ENCODE measurements at regions not wholly inside any gene's neighbourhood (a gene's known extent, or its start where the extent isn't known, plus 50 kb on each side); places are given as distances from the start of the nearest gene placed in this dataset.

- Histone ChIP-seq H4K20me1 (ENCODE audit: insufficient read depth, low read depth, low read length) (no peaks in the 10 kb centered on the region), H3K9me3 (ENCODE audit: low read length) (0 out of 2 replicates have a peak, but pooled peaks cover 3% of the 10 kb centered on the region), H3K4me2 (ENCODE audit: low read depth, low read length, poor library complexity, severe bottlenecking) (no peak overlapping the region), H3K9me2 (replicated peaks; ENCODE audit: insufficient read depth, low read length) (no peaks in the 10 kb centered on the region), H3K4me3 (ENCODE audit: low read length) (no peak overlapping the region), H3K79me2 (ENCODE audit: low read length) (no peaks in the 10 kb centered on the region), H3K36me3 (ENCODE audit: insufficient read depth, low read length) (no peaks in the 10 kb centered on the region), H3K9ac (ENCODE audit: low read length) (no peak overlapping the region), H3K4me1 (ENCODE audit: low read length) (no peaks in the 10 kb centered on the region), H3K27me3 (ENCODE audit: low read length) (no peaks in the 10 kb centered on the region), H3K27ac (ENCODE audit: low read length) (no peak overlapping the region), H2AFZ (ENCODE audit: low read length) (no peak overlapping the region)
- no peak for DNase-seq
Measured at GRCh38 chr6:54624216-54624615, 222.4 kb upstream of the FAM83B start.

GRCh38 chr6:54624779-54625178 lies 221.8 kb upstream of the FAM83B start:
- no peaks in the 10 kb centered on the region for H3K27me3 ChIP-seq (ENCODE audit: low read length)
- no peak overlapping the region for H2AFZ ChIP-seq (ENCODE audit: low read length)
- DNase-seq: no peak
- H3K4me2 ChIP-seq (ENCODE audit: low read depth, low read length, poor library complexity, severe bottlenecking): no peak overlapping the region
- no peaks in the 10 kb centered on the region for H3K36me3 ChIP-seq (ENCODE audit: insufficient read depth, low read length)
- no peak overlapping the region for H3K9ac ChIP-seq (ENCODE audit: low read length)
- H3K9me3 ChIP-seq (ENCODE audit: low read length): 0 out of 2 replicates have a peak, but pooled peaks cover 3% of the 10 kb centered on the region
- no peaks in the 10 kb centered on the region for H3K79me2 ChIP-seq (ENCODE audit: low read length)
- H3K4me3 ChIP-seq (ENCODE audit: low read length): no peak overlapping the region
- H3K9me2 ChIP-seq (replicated peaks; ENCODE audit: insufficient read depth, low read length): no peaks in the 10 kb centered on the region
- no peak overlapping the region for H3K27ac ChIP-seq (ENCODE audit: low read length)
- H4K20me1 ChIP-seq (ENCODE audit: insufficient read depth, low read depth, low read length): no peaks in the 10 kb centered on the region
- H3K4me1 ChIP-seq (ENCODE audit: low read length): no peaks in the 10 kb centered on the region

GRCh38 chr6:54629131-54629530 lies 217.4 kb upstream of the FAM83B start:
- no peak for DNase-seq
- H2AFZ ChIP-seq (ENCODE audit: low read length): no peak overlapping the region
- H3K27ac ChIP-seq (ENCODE audit: low read length): no peak overlapping the region
- no peaks in the 10 kb centered on the region for H4K20me1 ChIP-seq (ENCODE audit: insufficient read depth, low read depth, low read length)
- H3K4me1 ChIP-seq (ENCODE audit: low read length): no peaks in the 10 kb centered on the region
- 0 out of 2 replicates have a peak, but pooled peaks cover 3% of the 10 kb centered on the region for H3K9me3 ChIP-seq (ENCODE audit: low read length)
- no peaks in the 10 kb centered on the region for H3K36me3 ChIP-seq (ENCODE audit: insufficient read depth, low read length)
- H3K79me2 ChIP-seq (ENCODE audit: low read length): no peaks in the 10 kb centered on the region
- H3K27me3 ChIP-seq (ENCODE audit: low read length): no peaks in the 10 kb centered on the region
- H3K4me2 ChIP-seq (ENCODE audit: low read depth, low read length, poor library complexity, severe bottlenecking): no peak overlapping the region
- H3K9ac ChIP-seq (ENCODE audit: low read length): no peak overlapping the region
- no peaks in the 10 kb centered on the region for H3K9me2 ChIP-seq (replicated peaks; ENCODE audit: insufficient read depth, low read length)
- H3K4me3 ChIP-seq (ENCODE audit: low read length): no peak overlapping the region

DNA sequence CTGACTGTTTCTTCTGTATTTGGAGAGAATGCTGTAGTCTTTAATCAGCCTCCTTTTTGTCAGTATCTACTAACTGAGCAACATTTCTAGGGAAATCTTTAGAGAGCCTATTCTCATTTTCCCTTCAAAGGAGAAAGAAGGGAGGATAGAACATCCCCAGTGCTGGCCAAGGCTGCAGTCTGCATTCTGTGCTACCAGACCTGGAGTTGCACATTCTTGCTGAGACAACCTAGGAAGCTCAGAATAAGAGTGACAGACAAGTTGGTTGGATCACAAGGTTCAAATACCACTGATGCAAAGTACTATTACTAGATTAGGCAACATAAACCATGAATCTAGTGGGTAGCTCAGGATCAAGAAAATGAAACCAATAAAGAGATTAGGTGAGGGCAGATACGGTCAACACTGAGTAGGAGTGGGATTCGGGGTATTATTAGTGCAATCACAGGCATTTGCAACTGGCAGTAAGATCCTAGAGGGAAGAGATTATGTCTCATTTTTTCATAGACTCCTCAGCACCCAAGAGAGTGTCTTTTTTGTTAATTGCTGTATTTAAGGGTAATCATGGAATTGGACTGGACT lies 213.5 kb upstream of the FAM83B start:
- Histone ChIP-seq H3K4me3 (ENCODE audit: low read length) (no peak overlapping the region), H4K20me1 (ENCODE audit: insufficient read depth, low read depth, low read length) (no peaks in the 10 kb centered on the region), H3K4me1 (ENCODE audit: low read length) (no peaks in the 10 kb centered on the region), H3K9ac (ENCODE audit: low read length) (no peak overlapping the region), H3K36me3 (ENCODE audit: insufficient read depth, low read length) (no peaks in the 10 kb centered on the region), H3K4me2 (ENCODE audit: low read depth, low read length, poor library complexity, severe bottlenecking) (no peak overlapping the region), H3K27me3 (ENCODE audit: low read length) (no peaks in the 10 kb centered on the region), H3K9me3 (ENCODE audit: low read length) (no peaks in the 10 kb centered on the region), H3K79me2 (ENCODE audit: low read length) (no peaks in the 10 kb centered on the region), H3K27ac (ENCODE audit: low read length) (no peak overlapping the region), H2AFZ (ENCODE audit: low read length) (no peak overlapping the region), H3K9me2 (replicated peaks; ENCODE audit: insufficient read depth, low read length) (no peaks in the 10 kb centered on the region)
- DNase-seq: no peak

DNA sequence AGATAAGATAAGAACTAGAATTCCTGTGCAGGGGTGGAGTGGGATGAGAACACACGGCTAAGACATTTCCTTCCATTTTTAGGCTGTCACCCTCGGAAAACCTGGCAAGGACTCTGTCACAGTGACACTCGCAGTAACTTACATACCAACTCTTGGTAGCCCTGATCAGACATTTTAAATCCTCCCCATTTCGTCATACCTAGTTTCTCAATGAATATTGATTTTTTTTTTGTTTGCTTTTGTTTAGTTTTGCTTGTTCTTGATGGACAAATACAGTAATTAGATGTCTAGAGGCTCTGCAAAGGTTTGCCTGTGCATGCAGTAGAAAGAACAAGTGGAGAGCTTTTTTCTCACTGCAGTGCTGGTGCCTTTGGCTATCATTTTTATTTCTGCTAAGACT lies 213.0 kb upstream of the FAM83B start:
- Histone ChIP-seq H3K9ac (ENCODE audit: low read length) (no peak overlapping the region), H2AFZ (ENCODE audit: low read length) (no peak overlapping the region), H3K79me2 (ENCODE audit: low read length) (no peaks in the 10 kb centered on the region), H3K9me3 (ENCODE audit: low read length) (no peaks in the 10 kb centered on the region), H3K4me1 (ENCODE audit: low read length) (no peaks in the 10 kb centered on the region), H3K27ac (ENCODE audit: low read length) (no peak overlapping the region), H3K36me3 (ENCODE audit: insufficient read depth, low read length) (no peaks in the 10 kb centered on the region), H3K9me2 (replicated peaks; ENCODE audit: insufficient read depth, low read length) (no peaks in the 10 kb centered on the region), H3K4me2 (ENCODE audit: low read depth, low read length, poor library complexity, severe bottlenecking) (no peak overlapping the region), H4K20me1 (ENCODE audit: insufficient read depth, low read depth, low read length) (no peaks in the 10 kb centered on the region), H3K4me3 (ENCODE audit: low read length) (no peak overlapping the region), H3K27me3 (ENCODE audit: low read length) (no peaks in the 10 kb centered on the region)
- DNase-seq: no peak

DNA sequence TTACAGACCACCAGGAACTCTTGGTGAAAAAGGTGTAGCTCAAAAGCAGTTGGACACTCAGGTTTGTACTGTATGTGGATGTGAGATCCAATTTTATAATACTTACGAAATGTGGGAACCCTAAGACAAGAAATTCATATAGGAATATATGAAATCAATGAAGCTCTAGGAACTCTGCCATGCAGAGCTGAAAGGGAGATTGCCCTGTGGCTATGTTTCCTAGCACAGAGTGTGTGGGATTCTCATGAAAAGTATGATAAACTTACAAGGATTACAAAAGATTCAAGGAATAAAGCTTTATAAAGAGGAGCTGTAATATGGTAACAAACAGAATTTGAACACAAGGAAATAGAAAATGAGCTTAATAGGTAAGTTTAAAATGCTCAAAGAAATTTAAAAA lies 205.7 kb upstream of the FAM83B start:
- Histone ChIP-seq H3K9me3 (ENCODE audit: low read length) (peaks cover 13% of the 10 kb centered on the region), H3K27me3 (ENCODE audit: low read length) (no peaks in the 10 kb centered on the region), H3K9me2 (replicated peaks; ENCODE audit: insufficient read depth, low read length) (no peaks in the 10 kb centered on the region), H3K27ac (ENCODE audit: low read length) (no peak overlapping the region), H3K4me2 (ENCODE audit: low read depth, low read length, poor library complexity, severe bottlenecking) (no peak overlapping the region), H3K4me1 (ENCODE audit: low read length) (no peaks in the 10 kb centered on the region), H2AFZ (ENCODE audit: low read length) (no peak overlapping the region), H3K79me2 (ENCODE audit: low read length) (no peaks in the 10 kb centered on the region), H3K4me3 (ENCODE audit: low read length) (no peak overlapping the region), H3K9ac (ENCODE audit: low read length) (no peak overlapping the region), H4K20me1 (ENCODE audit: insufficient read depth, low read depth, low read length) (no peaks in the 10 kb centered on the region), H3K36me3 (ENCODE audit: insufficient read depth, low read length) (no peaks in the 10 kb centered on the region)
- no peak for DNase-seq

- no peaks in the 10 kb centered on the region for H3K27me3 ChIP-seq (ENCODE audit: low read length)
- H3K36me3 ChIP-seq (ENCODE audit: insufficient read depth, low read length): no peaks in the 10 kb centered on the region
- H3K9ac ChIP-seq (ENCODE audit: low read length): no peak overlapping the region
- no peaks in the 10 kb centered on the region for H4K20me1 ChIP-seq (ENCODE audit: insufficient read depth, low read depth, low read length)
- no peak overlapping the region for H3K4me3 ChIP-seq (ENCODE audit: low read length)
- H3K9me3 ChIP-seq (ENCODE audit: low read length): peaks cover 24% of the 10 kb centered on the region
- no peak overlapping the region for H2AFZ ChIP-seq (ENCODE audit: low read length)
- H3K79me2 ChIP-seq (ENCODE audit: low read length): no peaks in the 10 kb centered on the region
- DNase-seq: no peak
- H3K4me2 ChIP-seq (ENCODE audit: low read depth, low read length, poor library complexity, severe bottlenecking): no peak overlapping the region
- no peak overlapping the region for H3K27ac ChIP-seq (ENCODE audit: low read length)
- no peaks in the 10 kb centered on the region for H3K4me1 ChIP-seq (ENCODE audit: low read length)
- H3K9me2 ChIP-seq (replicated peaks; ENCODE audit: insufficient read depth, low read length): no peaks in the 10 kb centered on the region
Measured at GRCh38 chr6:54646069-54646950, 200.3 kb upstream of the FAM83B start.

- Histone ChIP-seq H3K27me3 (ENCODE audit: low read length) (no peaks in the 10 kb centered on the region), H3K4me2 (ENCODE audit: low read depth, low read length, poor library complexity, severe bottlenecking) (no peak overlapping the region), H3K27ac (ENCODE audit: low read length) (no peak overlapping the region), H3K4me1 (ENCODE audit: low read length) (no peaks in the 10 kb centered on the region), H3K79me2 (ENCODE audit: low read length) (no peaks in the 10 kb centered on the region), H2AFZ (ENCODE audit: low read length) (no peak overlapping the region), H3K9ac (ENCODE audit: low read length) (no peak overlapping the region), H3K9me2 (replicated peaks; ENCODE audit: insufficient read depth, low read length) (no peaks in the 10 kb centered on the region), H3K36me3 (ENCODE audit: insufficient read depth, low read length) (no peaks in the 10 kb centered on the region), H3K4me3 (ENCODE audit: low read length) (no peak overlapping the region), H3K9me3 (ENCODE audit: low read length) (peaks cover 24% of the 10 kb centered on the region), H4K20me1 (ENCODE audit: insufficient read depth, low read depth, low read length) (no peaks in the 10 kb centered on the region)
- DNase-seq: no peak
Measured at GRCh38 chr6:54646951-54647664, 199.5 kb upstream of the FAM83B start.

Measured in Karpas-422 (cell line).